ENCODE measurements at regions not wholly inside any gene's neighbourhood (a gene's known extent, or its start where the extent isn't known, plus 50 kb on each side); places are given as distances from the start of the nearest gene placed in this dataset.

DNA sequence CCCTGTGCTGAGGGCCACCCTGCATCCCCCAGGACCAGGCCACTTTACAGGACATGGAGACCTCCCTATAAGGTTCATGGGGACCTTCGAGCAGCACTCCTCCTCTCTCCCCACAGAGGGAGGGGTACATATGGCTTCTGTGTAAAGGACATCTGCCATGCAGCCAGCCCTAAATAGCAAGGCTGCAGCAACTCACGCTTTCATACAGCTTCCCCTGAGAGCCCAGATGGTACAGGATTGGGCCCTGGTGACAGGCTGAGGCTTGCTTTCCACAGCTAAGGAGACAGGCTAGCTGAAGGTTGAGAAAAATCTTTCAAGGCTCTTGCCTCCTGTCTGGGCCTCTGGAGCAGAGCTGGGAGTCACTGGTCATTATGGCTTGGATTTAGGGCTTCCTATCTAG lies 147.0 kb upstream of the ZNF366 start:
- no peak overlapping the region for H3K4me2 ChIP-seq
- H3K79me2 ChIP-seq (ENCODE audit: insufficient read depth, low read depth) = no peaks in the 10 kb centered on the region
- H3K27me3 ChIP-seq (ENCODE audit: insufficient read depth, low read depth) = no peaks in the 10 kb centered on the region
- TF ChIP-seq CTCF (conservative IDR thresholded peaks at IDR 0.05; ENCODE audit: low read depth, low read length) = no peak
- H3K4me1 ChIP-seq (ENCODE audit: low read depth, poor library complexity, severe bottlenecking) = peaks cover 15% of the 10 kb centered on the region
- H3K9ac ChIP-seq = no peak overlapping the region
- H3K4me3 ChIP-seq (IDR thresholded peaks at IDR 0.05; ENCODE audit: insufficient read depth, low read depth, low read length) = no peak overlapping the region
- H4K20me1 ChIP-seq (ENCODE audit: insufficient read depth) = no peaks in the 10 kb centered on the region
- no peak overlapping the region for H2AFZ ChIP-seq (ENCODE audit: low read depth)
- H3K27ac ChIP-seq = no peak overlapping the region
- no peaks in the 10 kb centered on the region for H3K36me3 ChIP-seq (ENCODE audit: insufficient read depth)

GRCh38 chr5:72653586-72653985 lies 146.4 kb upstream of the ZNF366 start:
- no peaks in the 10 kb centered on the region for H3K27me3 ChIP-seq (ENCODE audit: insufficient read depth, low read depth)
- H3K36me3 ChIP-seq (ENCODE audit: insufficient read depth) = no peaks in the 10 kb centered on the region
- H3K4me3 ChIP-seq (IDR thresholded peaks at IDR 0.05; ENCODE audit: insufficient read depth, low read depth, low read length) = no peak overlapping the region
- no peaks in the 10 kb centered on the region for H4K20me1 ChIP-seq (ENCODE audit: insufficient read depth)
- H3K4me2 ChIP-seq = no peak overlapping the region
- peaks cover 9% of the 10 kb centered on the region for H3K4me1 ChIP-seq (ENCODE audit: low read depth, poor library complexity, severe bottlenecking)
- H3K9ac ChIP-seq = no peak overlapping the region
- H3K79me2 ChIP-seq (ENCODE audit: insufficient read depth, low read depth) = no peaks in the 10 kb centered on the region
- TF ChIP-seq CTCF (conservative IDR thresholded peaks at IDR 0.05; ENCODE audit: low read depth, low read length) = no peak
- no peak overlapping the region for H3K27ac ChIP-seq
- H2AFZ ChIP-seq (ENCODE audit: low read depth) = no peak overlapping the region

GRCh38 chr5:72651779-72652178 lies 144.6 kb upstream of the ZNF366 start:
- Histone ChIP-seq H2AFZ (ENCODE audit: low read depth) (no peak overlapping the region), H3K27me3 (ENCODE audit: insufficient read depth, low read depth) (no peaks in the 10 kb centered on the region), H3K4me1 (ENCODE audit: low read depth, poor library complexity, severe bottlenecking) (peaks cover 4% of the 10 kb centered on the region), H4K20me1 (ENCODE audit: insufficient read depth) (no peaks in the 10 kb centered on the region), H3K4me2 (no peak overlapping the region), H3K79me2 (ENCODE audit: insufficient read depth, low read depth) (no peaks in the 10 kb centered on the region), H3K27ac (no peak overlapping the region), H3K4me3 (IDR thresholded peaks at IDR 0.05; ENCODE audit: insufficient read depth, low read depth, low read length) (no peak overlapping the region), H3K9ac (no peak overlapping the region), H3K36me3 (ENCODE audit: insufficient read depth) (no peaks in the 10 kb centered on the region)
- TF ChIP-seq CTCF (conservative IDR thresholded peaks at IDR 0.05; ENCODE audit: low read depth, low read length) = no peak

DNA sequence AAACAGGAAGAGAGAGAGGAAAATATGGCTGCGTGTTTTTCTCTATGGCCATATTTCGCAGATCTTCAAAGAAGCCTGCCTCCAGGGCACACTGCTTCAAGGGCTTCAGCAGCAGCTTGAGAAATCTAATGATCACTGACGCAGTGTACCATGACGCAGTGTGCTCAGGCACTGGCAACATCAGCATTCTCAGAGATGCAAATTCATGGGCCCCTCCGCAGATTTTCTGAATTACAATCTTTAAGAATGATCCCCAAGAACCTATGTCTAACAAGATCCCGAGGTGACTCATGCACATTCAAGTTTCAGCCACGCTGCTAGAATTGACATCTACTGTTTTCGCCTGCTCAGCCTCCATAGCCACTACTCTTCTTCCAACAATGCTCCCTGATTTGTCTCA lies 143.9 kb upstream of the ZNF366 start:
- Histone ChIP-seq H3K4me3 (IDR thresholded peaks at IDR 0.05; ENCODE audit: insufficient read depth, low read depth, low read length) (no peak overlapping the region), H3K79me2 (ENCODE audit: insufficient read depth, low read depth) (no peaks in the 10 kb centered on the region), H4K20me1 (ENCODE audit: insufficient read depth) (no peaks in the 10 kb centered on the region), H3K27ac (no peak overlapping the region), H3K27me3 (ENCODE audit: insufficient read depth, low read depth) (no peaks in the 10 kb centered on the region), H3K9ac (no peak overlapping the region), H2AFZ (ENCODE audit: low read depth) (no peak overlapping the region), H3K4me2 (no peak overlapping the region), H3K36me3 (ENCODE audit: insufficient read depth) (no peaks in the 10 kb centered on the region), H3K4me1 (ENCODE audit: low read depth, poor library complexity, severe bottlenecking) (peaks cover 10% of the 10 kb centered on the region)
- no peak for TF ChIP-seq CTCF (conservative IDR thresholded peaks at IDR 0.05; ENCODE audit: low read depth, low read length)

GRCh38 chr5:72649449-72649848 lies 142.2 kb upstream of the ZNF366 start:
- Histone ChIP-seq H4K20me1 (ENCODE audit: insufficient read depth) (no peaks in the 10 kb centered on the region), H3K9ac (no peak overlapping the region), H3K36me3 (ENCODE audit: insufficient read depth) (no peaks in the 10 kb centered on the region), H3K4me3 (IDR thresholded peaks at IDR 0.05; ENCODE audit: insufficient read depth, low read depth, low read length) (no peak overlapping the region), H2AFZ (ENCODE audit: low read depth) (no peak overlapping the region), H3K79me2 (ENCODE audit: insufficient read depth, low read depth) (no peaks in the 10 kb centered on the region), H3K27ac (no peak overlapping the region), H3K27me3 (ENCODE audit: insufficient read depth, low read depth) (no peaks in the 10 kb centered on the region), H3K4me2 (no peak overlapping the region), H3K4me1 (ENCODE audit: low read depth, poor library complexity, severe bottlenecking) (peaks cover 27% of the 10 kb centered on the region)
- no peak for TF ChIP-seq CTCF (conservative IDR thresholded peaks at IDR 0.05; ENCODE audit: low read depth, low read length)
